NCI-H345 treated with DMSO at 0.1 percent for 48 hours (cell line): ENCODE measurements at regions not wholly inside any gene's neighbourhood (a gene's known extent, or its start where the extent isn't known, plus 50 kb on each side); places are given as distances from the start of the nearest gene placed in this dataset.
"Not testable (repeated sequence)": the region's sequence is repeated elsewhere in the genome, so short reads cannot be mapped to it uniquely, and the experiment has no call there.

Source experiments
- DNase-seq: peaks from one replicate; lab custom pipeline; 2025; ENCODE audit not compliant: unreplicated experiment; lab: John Stamatoyannopoulos, UW

DNA sequence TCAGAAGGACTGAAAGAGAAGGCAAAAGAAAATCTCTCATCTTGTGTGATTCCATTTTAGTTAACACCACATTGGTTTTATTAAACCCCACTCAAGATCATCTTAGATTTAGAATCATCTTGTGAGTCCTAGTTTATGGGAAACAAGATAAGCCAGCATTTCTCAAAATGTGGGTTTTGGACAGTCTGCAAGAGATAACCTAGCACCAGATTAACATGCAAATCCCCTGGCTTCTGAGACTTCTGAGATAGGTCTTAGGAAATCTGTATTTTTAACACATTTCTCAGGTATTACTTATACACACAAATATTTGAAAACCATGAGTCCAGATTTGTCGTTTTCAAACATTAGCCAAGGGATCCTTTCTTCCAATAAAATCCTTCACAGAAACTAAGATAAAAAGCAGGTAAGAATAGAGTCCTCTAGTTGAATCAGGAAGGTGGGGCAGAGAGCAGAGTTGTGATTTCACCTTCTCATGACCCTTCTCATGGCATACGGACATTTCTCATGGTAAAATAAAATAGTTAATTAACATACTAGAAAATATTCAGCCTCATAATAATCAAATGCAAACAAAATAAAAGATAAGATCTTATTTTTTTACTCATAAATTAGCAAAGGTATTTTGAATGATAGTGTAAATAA is 287.2 kb upstream of the FN1 start:
- DNase-seq: no peak

DNA sequence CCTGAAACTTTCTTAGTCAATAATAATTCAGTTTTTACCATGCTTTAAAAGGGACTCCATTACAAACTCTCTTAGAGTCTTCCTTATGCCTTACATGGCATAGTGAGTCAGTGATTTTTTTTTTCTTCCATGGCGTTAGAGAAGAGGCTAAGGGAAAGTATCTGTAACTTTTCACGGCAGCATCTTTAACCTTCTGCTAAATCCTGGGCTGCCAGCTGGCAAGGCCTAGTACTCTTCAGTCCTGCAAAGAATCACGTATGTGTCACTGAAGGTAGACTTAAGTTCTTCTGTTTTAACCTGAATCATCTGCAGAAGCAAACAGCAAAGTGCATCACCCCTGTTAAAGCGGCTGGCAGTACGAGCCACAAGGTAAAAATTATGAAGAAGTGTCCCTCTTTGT is 286.3 kb upstream of the FN1 start:
- DNase-seq: no peak

DNA sequence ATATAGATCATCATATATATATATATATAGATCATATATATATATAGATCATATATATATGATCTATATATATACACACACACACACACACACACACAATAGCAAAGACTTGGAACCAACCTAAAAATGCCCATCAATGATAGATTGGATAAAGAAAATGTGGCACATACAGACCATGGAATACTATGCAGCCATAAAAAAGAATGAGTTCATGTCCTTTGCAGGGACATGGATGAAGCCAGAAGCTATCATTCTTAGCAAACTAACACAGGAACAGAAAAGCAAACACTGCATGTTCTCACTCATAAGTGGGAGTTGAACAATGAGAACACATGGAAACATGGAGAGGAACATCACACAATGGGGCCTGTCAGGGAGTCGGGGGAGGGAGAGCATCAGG is 285.6 kb upstream of the FN1 start:
- DNase-seq: not testable (repeated sequence)

DNA sequence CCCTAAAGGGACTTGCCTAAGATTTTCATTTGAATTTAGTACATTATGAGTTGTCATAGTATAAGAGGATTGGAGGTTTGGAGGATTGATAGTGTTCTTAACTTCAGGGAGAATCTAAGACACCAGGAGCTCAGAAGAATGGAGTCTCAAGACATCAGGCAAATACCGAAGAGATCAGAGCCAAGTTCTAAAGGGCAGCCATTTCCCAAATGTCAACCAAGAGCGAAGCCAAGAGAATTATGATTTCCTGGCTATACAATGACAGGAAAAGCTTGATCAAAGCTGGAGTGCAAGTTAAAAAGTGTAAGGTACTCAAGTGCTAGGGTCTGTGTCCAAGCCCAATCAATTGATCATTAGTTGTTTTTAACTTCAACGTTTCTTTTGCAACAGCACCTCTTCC is 283.0 kb upstream of the FN1 start:
- DNase-seq: no peak

DNA sequence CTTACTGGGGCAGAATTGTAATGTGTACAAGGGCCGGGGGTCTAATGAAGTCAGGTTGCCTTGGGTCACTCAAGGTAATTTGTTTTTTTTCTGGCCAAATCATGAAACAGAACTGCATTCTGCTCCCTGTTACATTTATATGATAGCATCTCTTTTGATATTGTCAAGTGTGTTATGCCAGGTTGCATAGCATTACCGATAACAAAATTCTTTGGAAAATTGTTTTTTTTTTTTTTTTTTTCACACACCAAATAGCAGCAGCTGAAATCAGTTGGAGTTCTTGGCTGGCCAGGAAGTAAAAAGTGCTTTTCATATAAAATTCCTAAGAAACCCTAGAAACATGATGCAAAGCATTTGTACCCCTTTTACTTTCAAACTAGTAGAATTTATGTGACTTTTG is 282.6 kb upstream of the FN1 start:
- no peak for DNase-seq

DNA sequence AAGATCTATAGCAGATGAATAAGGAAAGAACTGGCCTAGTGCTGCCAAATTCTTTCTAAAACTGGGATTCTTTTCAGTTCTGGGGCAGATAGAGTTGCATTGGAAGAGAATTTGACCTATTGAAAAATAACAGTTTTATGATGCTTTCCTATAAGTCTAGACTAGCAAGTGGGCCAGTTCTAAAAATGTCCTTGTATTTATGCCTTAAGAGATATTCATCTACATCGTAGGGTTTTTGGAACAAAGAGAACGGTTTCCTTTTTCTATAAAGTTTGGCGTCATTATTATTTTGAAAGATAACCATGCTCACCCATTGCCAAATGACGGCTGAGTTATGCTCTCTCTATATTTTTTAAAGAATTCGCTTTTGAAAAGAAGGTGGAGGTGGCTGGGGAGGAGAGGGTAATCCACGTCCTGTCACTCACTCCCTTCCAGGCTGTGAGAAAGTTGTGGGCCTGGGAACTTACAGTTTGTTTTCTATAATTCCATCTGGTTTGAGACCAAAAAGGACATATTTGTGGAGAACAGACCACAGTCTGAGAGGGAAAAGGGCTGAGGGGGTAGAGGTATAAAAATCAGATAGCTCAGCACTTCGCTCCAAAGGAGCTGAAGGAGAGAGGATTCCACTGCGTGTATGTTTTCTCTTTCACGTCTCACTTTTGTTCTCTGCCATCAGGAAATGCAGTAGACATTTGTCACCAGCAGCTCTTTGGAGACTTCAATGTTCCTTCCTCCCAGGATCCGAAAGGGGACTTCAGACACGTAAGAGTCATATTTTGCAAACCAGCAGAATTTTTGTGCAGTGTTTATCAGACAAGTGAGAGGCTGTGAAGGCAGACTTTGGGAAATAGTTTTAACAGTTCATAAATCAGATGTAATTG is 281.9 kb upstream of the FN1 start:
- DNase-seq: no peak

DNA sequence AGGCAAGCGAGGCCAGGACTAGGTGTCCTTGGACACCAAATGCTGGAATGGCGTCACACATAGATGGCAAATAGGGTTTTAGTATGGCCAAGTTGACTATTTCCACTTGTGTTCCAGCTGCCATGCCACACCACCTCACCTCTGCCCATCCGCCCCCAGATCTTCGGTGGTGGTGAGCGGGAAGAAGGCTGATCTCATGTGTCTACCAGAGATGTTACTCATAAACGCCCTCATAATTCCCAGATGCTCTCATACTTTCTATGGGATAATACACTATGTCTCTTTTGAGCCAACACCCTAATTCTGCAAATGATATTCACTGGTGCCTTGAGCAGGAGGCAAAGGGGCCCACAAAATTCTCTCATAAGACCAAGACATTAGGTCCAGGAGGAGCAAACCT is 281.1 kb upstream of the FN1 start:
- no peak for DNase-seq

DNA sequence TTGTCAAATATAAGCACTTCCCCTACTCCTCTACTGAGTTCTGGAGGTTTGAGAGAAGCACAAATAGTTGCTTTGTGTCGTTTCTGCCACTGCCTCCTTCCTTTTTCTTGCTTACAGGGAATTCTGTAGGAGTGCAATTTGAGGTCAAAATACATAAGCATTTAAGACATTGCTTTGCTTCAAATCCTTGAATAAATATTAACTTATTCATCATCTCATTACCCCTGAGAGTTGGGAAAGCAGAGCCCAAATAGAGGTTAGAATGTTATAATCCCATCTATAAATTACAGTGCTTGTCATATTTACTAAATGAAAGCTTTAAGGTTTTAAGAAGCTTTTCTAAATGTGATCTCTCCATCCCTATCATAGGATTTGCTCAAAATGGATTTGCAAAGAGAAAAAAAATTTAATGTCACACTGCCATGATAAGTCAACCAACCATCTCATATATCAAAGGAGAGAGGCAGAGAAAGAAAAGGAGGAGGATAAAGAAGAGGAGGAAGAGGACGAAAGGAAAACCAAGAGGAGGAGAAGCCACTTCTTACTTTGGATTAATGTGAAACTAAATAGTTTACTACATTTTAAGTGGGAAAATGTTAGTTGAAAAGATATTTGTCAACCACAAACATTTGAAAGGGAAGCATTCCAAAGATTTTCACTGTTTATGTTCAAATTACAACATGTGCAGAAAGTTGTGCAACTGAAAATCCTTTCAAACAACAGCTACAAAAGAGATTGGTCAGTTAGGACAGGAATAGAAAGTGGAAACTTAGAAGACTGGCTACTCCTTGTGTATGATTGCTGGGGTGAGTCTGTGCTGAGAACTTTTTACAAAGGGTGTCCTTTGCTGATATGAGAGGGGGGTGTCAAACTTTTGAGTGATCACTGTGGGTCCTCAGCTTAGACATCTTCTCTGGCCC is 277.3 kb upstream of the FN1 start:
- DNase-seq: no peak

DNA sequence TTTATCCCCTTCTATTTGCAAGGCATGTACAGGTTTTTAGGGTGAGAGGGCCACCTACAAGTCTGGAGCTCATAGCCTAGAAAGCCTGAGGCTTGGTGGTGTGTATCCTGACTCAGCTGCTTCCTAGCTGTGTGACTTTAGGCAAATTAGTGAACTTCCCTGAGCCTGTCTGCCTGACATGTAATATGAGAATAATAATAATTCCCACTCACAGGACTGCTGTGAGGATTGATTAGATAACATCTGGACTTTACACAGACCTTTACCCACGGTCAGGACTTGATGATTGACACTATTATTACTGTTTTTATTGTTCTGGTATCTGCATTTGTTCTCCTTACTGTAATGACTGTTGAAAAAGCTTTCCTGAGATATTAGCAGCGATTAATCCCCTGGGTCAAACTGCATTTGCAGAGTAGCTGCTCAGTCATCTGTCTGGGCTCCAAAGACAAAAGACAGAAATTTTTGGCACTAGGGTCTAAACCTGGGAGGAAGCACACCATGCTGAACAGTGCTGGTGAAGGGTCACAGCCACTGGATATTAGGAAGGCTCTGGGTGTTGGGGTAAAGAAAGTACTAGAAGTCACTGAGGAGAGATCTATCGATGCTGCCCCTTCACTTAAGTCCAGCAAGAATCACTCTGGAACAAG is 276.5 kb upstream of the FN1 start:
- no peak for DNase-seq

DNA sequence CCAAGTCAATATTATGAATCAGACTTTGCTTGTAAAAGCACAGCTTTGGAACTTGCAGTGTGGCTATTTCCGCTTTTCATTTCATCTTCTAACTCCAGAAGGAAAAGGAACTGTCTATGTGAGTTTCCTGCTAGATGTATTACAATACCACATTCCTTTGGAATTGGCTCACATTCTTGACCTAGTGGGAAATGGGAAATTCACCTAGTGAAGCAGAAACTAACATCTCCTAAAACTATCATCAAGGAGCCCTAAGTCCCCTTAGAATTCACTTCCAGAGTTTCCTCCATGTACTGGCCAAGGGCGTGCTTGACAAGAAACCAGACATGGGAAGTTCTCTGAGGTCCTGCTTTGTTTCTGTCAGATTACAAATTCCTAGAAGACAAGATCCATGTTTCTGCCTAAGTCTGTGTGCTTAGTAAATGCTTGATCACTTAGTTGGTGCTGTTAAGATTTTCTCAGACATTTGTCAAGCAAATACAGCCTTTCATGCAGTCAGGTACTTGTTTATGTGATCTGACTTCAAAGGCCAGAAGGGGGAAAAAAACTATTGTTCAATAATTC is 275.7 kb upstream of the FN1 start:
- no peak for DNase-seq

DNA sequence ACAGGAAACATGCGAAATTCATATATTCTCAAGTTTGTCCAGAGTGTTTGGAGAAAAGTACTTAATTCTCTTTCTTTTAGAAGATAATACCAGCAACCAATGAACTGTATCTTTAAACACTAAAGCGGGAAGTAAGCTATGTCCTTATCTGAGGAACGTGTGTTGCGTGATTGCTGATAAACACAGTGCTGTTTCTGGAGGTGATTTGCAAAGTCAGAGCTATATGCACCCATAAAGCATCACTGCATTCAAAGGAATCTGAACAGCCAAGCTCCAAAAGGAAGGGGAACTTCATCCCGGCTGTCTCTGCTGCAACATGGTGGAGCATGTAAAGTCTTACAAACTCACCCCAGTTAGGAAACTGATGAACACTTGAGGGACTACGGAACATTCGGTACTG is 271.7 kb upstream of the FN1 start:
- DNase-seq: no peak

DNA sequence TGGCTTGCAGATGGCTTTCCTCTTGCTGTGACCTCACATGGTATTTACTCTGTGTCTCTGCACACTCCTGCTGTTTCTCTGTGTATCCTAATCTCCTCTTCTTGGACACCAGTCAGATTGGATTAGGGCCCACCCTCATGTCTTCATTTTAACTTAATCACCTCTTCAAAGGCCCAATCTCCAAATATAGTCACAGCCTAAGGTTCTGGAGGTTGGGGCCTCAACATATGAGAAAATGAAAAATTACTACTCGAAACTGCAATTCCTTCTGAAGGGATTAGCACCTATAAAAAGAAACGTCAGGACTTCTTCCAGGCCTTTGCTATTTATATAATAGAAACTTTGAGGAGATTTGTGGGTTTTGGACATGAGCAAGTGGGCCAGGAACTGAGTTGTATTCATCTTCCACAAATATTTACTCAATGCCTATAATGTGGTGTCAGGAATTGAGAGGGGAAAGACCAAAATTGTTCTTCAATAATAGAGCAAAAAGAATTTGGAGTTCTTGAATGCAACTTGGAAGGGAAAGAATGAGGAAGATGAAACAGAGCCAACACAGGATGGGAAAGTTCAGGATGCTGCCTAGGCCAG is 270.0 kb upstream of the FN1 start:
- DNase-seq: no peak

DNA sequence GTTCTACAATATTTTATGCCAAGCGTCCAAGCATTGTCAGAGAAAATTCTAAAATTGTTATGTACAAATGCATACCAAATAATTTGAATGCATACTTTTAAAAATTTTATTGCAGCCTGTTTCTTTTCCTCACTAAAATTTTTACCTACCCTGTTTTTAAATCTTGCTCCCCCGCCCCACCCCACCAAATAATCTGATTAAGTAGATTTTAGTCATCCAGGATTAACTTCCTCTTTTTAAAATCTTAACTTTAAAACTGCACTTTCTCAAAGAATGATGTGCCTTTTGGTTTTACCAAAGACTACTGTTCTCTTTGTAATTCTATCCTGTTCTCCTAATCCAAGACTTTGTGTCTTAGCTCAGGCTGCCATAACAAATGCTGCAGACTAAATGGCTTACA is 269.4 kb upstream of the FN1 start:
- DNase-seq: no peak

DNA sequence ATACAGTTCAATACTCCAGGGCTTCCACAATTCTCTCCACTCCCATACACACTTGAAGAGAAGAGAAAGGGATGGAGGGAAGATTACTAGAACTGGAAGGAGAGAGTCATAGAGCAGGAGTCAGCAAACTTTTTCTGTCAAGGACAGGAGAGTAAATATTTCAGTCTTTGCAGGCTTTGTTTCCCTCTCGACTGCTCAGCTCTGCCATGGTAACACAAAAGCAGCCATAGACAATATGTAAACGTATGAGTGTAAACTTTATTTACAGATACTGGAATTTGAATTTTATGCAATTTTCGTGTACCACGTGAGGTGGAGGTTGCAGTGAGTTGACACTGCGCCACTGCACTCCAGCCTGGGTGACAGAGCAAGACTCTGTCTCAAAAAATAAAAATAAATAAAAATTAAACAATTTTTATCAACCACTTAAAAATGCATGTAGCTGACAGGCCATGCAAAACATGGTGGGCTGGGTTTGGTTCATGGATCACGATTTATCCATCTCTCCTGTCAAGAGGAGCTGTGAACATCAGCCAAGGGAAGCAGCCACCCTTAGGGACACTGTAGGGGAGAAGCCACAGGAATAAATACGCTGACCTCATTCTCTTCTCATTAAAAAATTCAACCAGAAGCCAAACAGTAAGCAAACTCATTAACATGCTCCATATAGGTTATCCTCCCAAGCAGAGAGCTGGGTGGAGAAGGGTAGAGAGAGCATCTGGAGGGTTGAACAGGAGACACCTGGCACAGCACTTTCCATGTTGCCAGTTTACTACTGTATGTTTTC is 266.4 kb upstream of the FN1 start:
- peak; percentile 1 for DNase-seq

DNA sequence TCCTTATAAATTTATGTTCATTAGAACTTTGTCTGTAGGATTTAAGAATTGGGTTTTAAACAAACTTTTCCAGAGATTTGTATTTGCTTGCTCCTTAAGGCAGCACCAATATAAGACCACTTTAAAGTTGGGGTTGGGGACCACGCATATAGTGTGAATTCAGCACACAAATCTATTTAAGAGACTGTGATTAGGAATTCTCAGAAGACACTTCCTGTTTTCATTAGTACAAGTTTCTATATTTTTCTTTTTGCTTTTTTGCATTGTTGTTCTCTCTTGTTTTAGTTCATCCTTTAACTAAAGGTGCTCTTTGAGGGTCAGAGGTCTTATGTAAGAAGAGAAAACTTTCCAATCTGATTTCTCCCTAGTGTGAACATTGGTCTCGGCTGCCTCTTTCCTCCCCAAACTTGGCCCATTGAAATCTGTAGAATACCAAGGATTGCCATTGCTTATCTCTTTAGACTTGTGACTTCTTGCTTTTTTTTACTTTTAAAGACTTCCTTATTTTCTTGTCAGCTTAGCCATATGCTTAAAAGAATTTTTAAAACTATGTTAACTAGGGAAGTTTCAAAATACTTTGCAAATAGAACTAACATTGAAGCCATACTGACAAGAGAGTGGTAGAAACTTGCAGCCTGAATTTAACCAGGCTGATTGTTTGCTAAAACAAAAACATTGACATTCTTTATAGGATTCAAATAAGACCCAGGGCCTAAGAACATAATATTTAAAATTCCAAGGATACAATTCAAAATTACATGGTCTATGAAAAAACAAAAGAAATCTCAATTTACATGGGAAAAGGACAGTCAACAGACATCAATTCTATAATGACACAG is 264.1 kb upstream of the FN1 start:
- DNase-seq: no peak

DNA sequence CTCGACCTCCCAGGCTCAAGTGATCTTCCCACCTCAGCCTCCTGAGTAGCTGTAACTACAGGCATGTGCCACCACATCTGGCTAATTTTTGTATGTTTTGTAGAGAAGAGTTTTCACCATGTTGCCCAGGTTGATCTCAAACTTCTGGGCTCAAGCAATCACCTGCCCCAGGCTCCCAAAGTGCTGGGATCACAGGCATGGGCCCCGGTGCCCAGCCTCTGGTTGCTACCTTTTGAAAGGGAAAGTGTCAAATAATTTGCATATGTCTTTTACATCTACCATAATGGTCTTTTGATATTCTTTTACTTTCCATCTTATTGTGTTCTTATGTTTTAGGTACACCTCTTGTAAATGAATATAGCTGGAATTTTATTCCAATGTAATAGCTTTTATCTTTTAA is 263.1 kb upstream of the FN1 start:
- DNase-seq: no peak

DNA sequence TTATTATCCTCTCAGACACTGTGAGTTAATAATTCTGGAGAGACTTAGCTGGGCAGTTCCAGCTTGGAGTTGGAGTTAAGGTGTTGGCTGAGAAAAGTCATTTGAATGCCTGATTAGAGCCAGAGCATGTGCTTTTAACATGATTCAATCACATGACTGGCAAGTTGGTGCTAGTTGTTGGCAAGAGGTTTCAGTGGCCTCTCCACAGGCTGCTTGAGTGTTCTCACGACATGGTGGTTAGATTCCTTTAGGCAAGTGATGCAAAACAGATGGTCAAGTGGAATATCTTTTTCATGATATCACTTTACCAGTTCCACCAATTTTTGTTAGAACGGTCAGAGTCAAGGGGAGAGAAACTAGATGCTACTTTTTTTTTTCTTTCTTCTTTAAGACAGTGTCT is 262.7 kb upstream of the FN1 start:
- DNase-seq: no peak

DNA sequence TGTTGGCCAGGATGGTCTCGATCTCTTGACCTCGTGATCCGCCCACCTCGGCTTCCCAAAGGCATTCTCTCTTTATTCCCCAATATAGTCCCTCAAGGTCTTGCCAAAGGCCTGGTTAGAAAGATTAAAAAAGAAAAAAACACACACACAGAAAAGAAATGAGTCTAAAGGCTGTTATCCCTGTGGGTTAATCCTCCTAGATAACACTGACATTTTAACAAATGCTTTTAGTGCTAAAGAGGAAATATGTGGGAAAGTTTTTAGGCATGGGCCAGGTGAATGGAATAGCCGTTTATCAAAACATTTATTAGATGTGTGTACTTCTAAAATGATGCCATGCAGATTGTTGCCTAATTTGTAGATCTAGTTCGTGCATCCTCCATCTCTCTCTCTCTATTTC is 261.6 kb upstream of the FN1 start:
- no peak for DNase-seq

DNA sequence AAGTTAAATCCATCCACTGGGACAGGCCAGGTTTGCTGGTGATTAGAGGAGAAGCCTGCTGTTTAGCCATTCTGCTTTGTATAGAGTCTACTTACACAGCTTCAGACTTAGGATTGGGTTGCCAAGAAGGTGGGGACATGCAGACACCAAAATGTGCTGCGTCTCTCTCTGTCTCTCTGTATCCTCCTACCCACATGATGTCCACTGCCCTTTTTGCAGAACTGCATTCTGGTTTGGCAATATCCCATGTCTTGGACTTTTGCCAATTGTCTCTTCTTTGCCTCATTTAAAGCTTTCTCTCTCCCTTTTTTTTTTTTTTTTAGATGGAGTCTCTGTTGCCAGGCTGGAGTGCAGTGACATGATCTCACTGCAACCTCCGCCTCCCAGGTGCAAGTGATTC is 261.1 kb upstream of the FN1 start:
- DNase-seq: no peak
